GM12872 (cell line): ENCODE measurements at regions not wholly inside any gene's neighbourhood (a gene's known extent, or its start where the extent isn't known, plus 50 kb on each side); places are given as distances from the start of the nearest gene placed in this dataset.

Source experiments
- TF ChIP-seq, protein P1 (sequence below): IDR thresholded peaks from 3 replicates; pipeline ENCODE4 v1.5.1; 2011; ENCODE audit warnings: low read depth, mild to moderate bottlenecking, low read length, moderate library complexity; ENCODE audit not compliant: insufficient read depth

DNA sequence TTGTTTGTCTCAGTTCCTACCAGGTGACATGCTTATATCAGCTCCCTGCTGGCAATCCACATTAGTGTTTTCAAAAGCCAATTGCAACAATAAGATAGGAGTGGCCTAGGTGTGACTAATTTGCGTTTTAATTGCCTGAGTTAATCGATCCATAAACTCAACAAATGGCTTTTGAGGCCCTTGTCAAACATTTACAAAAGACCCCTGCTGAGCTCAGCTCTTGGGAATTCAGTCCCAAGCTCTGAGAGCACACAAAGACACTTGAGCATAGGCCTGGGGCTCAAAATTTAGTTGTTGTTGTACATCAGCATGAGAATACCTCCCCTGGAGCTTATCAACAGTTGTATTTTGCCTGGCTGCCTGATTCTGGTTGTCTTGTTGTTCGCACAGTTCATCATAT lies 1134.4 kb upstream of the TSPY4 start:
- TF ChIP-seq, protein P1, sequence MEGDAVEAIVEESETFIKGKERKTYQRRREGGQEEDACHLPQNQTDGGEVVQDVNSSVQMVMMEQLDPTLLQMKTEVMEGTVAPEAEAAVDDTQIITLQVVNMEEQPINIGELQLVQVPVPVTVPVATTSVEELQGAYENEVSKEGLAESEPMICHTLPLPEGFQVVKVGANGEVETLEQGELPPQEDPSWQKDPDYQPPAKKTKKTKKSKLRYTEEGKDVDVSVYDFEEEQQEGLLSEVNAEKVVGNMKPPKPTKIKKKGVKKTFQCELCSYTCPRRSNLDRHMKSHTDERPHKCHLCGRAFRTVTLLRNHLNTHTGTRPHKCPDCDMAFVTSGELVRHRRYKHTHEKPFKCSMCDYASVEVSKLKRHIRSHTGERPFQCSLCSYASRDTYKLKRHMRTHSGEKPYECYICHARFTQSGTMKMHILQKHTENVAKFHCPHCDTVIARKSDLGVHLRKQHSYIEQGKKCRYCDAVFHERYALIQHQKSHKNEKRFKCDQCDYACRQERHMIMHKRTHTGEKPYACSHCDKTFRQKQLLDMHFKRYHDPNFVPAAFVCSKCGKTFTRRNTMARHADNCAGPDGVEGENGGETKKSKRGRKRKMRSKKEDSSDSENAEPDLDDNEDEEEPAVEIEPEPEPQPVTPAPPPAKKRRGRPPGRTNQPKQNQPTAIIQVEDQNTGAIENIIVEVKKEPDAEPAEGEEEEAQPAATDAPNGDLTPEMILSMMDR = no peak

GRCh38 chrY:8241144-8241543 lies 1096.1 kb upstream of the TSPY4 start:
- TF ChIP-seq, protein P1 = 0 out of 3 replicates have a peak, but pooled peaks have one; percentile 17

GRCh38 chrY:8273807-8274206 lies 1063.5 kb upstream of the TSPY4 start:
- TF ChIP-seq, protein P1 = no peak

DNA sequence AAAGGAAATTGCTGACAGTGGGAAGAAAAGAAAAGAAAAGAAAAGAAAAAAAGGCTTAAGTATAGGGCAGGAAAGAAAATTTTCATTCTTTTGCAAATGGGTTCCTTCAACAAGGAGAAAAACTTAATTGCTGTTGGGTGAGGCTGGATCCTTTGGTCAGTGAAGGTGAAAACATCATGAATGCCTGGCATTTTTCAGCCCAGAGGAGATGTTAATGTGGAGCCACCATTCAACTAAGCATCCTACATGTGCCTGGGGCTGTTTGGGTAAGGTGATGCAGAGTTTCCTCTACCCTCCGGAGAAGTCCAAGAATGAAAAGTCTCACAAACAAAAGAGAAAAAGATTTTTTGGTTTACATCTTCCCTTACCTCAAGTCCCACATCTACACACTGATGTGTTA lies 1032.2 kb upstream of the TSPY4 start:
- TF ChIP-seq, protein P1 = no peak

DNA sequence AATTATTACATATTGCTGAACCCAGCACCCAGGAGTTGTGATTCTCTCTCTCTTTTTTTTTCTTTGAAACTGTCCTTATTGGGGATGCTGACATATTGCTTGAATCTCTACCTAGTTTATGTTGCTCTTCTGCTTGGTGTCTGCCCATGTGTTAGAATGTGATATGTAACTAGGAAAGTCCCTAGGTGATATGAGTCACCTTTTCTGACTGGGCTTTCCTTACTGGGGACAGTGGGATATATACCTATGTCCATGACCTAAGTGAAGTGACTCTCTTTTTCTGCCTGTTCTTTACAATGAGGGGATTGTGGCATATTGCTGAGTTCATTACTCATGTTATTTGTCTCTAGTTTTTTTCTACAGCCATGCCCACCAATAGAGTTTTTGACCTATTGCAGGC lies 1013.2 kb upstream of the TSPY4 start:
- TF ChIP-seq, protein P1 = no peak

GRCh38 chrY:8326944-8327343 lies 1010.3 kb upstream of the TSPY4 start:
- TF ChIP-seq, protein P1 = no peak

- TF ChIP-seq, protein P1 = no peak
Observed at GRCh38 chrY:8327708-8328354, 1009.4 kb upstream of the TSPY4 start.
